GM12865 (cell line): ENCODE measurements at regions not wholly inside any gene's neighbourhood (a gene's known extent, or its start where the extent isn't known, plus 50 kb on each side); places are given as distances from the start of the nearest gene placed in this dataset.

ENCODE experiments used
- DNase-seq: peaks from one replicate; pipeline ENCODE4 v3.0.0; 2010; ENCODE audit warnings: low read depth
- H3K4me3 ChIP-seq: 2 replicates; pipeline ENCODE4 v1.5.1; 2011; ENCODE audit warnings: mild to moderate bottlenecking, low read depth, low read length, control low read depth
- TF ChIP-seq, protein P1 (sequence below): IDR thresholded peaks from 2 replicates; pipeline ENCODE4 v1.5.1; 2011; ENCODE audit warnings: low read length, control low read depth, low read depth, inconsistent platforms; ENCODE audit not compliant: insufficient read depth; ENCODE audit errors: missing control alignments

GRCh38 chr2:147636238-147636882 is 208.5 kb upstream of the ACVR2A start:
- DNase-seq = peak; percentile 31
- TF ChIP-seq, protein P1, sequence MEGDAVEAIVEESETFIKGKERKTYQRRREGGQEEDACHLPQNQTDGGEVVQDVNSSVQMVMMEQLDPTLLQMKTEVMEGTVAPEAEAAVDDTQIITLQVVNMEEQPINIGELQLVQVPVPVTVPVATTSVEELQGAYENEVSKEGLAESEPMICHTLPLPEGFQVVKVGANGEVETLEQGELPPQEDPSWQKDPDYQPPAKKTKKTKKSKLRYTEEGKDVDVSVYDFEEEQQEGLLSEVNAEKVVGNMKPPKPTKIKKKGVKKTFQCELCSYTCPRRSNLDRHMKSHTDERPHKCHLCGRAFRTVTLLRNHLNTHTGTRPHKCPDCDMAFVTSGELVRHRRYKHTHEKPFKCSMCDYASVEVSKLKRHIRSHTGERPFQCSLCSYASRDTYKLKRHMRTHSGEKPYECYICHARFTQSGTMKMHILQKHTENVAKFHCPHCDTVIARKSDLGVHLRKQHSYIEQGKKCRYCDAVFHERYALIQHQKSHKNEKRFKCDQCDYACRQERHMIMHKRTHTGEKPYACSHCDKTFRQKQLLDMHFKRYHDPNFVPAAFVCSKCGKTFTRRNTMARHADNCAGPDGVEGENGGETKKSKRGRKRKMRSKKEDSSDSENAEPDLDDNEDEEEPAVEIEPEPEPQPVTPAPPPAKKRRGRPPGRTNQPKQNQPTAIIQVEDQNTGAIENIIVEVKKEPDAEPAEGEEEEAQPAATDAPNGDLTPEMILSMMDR = no peak

GRCh38 chr2:147634826-147635225 is 210.0 kb upstream of the ACVR2A start:
- peak; percentile 26 for DNase-seq
- TF ChIP-seq, protein P1 = no peak
- H3K4me3 ChIP-seq = no peak overlapping the region

More at GRCh38 chr2:147636238-147636882, 208.5 kb upstream of the ACVR2A start:
- H3K4me3 ChIP-seq = no peak overlapping the region

GRCh38 chr2:147632198-147632597 is 212.6 kb upstream of the ACVR2A start:
- no peak overlapping the region for H3K4me3 ChIP-seq
- TF ChIP-seq, protein P1 = no peak
- DNase-seq = peak; percentile 52

GRCh38 chr2:147631294-147631693 is 213.5 kb upstream of the ACVR2A start:
- TF ChIP-seq, protein P1 = no peak
- no peak for DNase-seq
- no peak overlapping the region for H3K4me3 ChIP-seq

DNA sequence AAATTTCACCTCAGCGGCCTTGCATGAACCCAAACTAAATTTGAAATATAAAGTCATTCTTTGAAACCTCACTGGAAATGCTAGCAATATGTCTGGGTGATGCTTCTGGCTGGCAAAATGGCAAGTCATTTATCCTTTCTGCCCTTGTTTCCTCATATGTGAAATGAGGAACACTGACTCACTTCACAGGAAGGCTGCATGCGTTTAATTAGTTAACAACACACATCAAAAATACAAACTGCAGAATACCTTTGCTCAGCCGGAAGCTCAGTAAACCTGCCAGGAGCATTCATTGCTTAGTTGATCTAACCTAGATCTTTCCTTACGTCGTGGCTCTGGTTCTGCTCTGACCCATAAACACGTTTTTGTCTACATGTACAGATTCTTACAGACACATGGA is 214.2 kb upstream of the ACVR2A start:
- peak; percentile 29 for DNase-seq
- TF ChIP-seq, protein P1 = no peak
- no peak overlapping the region for H3K4me3 ChIP-seq

DNA sequence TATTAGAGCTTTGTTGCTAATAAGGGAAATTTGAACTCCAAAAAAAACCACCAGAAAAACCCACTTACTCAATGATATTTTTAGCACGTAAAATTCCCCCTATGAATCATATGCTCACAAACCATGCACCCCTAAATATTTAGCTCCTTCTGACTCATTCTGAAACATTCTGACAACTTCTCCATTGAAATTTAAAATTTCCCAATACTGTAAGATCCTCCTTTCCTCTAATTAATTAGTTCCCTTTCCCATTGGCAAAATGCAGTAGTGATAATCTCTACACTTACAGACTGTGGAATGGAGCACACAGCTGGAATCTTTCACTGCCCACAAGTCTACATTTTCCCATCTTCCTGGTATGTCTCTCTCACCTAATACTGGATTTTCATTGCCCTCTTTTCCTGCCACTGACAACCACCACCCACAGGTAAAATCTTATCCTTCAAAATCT is 215.8 kb upstream of the ACVR2A start:
- TF ChIP-seq, protein P1 = no peak
- no peak overlapping the region for H3K4me3 ChIP-seq
- peak; percentile 59 for DNase-seq

- TF ChIP-seq, protein P1 = no peak
- H3K4me3 ChIP-seq = no peak overlapping the region
- peak; percentile 58 for DNase-seq
These were observed 221.5 kb upstream of the ACVR2A start for GRCh38 chr2:147623328-147623727.
